Right atrium auricular region (tissue), 2 donors: ENCODE measurements at regions not wholly inside any gene's neighbourhood (a gene's known extent, or its start where the extent isn't known, plus 50 kb on each side); places are given as distances from the start of the nearest gene placed in this dataset.

Experiments used
- DNase-seq: peaks from one replicate; pipeline ENCODE4 v3.0.0-alpha.2; 2019; ENCODE audit warnings: low spot score
- H3K27ac ChIP-seq, 2 donors: fragments of 200-600 bp; sonication (generic); 1 replicate in 1 of 2; 2 replicates in 1 of 2; pipeline ENCODE4 v1.5.1; 2016 to 2019
- H3K27me3 ChIP-seq, 2 donors: fragments of 200-600 bp; sonication (generic); one replicate each; pipeline versions ENCODE4 v1.5.1 to v1.6.0; 2017 to 2019
- H3K36me3 ChIP-seq: fragments of 200-600 bp; sonication (generic); one replicate; pipeline ENCODE4 v1.5.1; 2016
- H3K4me1 ChIP-seq, 2 donors: fragments of 200-600 bp; sonication (generic); one replicate each; pipeline versions ENCODE4 v1.5.1 to v1.6.0; 2017 to 2019
- H3K4me3 ChIP-seq, 2 donors: fragments of 200-600 bp; sonication (generic); 1 replicate in 1 of 2; 2 replicates in 1 of 2; pipeline ENCODE4 v1.5.1; 2017 to 2019; ENCODE audit warnings: mild to moderate bottlenecking in 1 of 2, moderate library complexity in 1 of 2
- H3K9me3 ChIP-seq, 2 donors: fragments of 200-600 bp; sonication (generic); one replicate each; pipeline ENCODE4 v1.5.1; 2019
- TF ChIP-seq, protein P1 (sequence below), 2 donors: fragments of 200-600 bp; sonication (generic); IDR thresholded peaks; one replicate each; pipeline ENCODE4 v1.5.1; 2019; ENCODE audit warnings: antibody characterized with exemption in 2 of 2

DNA sequence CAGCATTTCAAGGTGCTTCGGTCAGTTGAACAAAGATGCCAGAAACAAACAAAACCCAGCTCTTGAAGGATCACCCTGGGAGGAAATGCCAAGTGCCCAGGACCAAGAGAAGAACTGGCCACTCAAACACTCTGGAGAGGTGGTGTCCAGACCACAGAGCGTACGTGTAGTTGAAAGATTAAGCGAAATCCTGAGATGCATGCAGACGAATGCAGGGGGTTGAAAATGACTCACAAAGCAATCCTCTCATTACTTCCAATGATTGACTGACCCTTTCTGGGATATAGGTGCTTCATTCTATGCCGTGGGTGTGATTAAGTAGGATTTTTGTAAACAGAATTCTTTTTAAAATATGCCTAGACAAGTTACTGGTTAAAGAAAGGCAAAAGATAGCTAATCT lies 71.5 kb upstream of the ATXN1 start:
- peaks cover 0 to 15% of the 10 kb centered on the region in 2 donors for H3K4me1 ChIP-seq
- no peaks in the 10 kb centered on the region for H3K27me3 ChIP-seq
- no peak overlapping the region for H3K27ac ChIP-seq
- H3K9me3 ChIP-seq: no peaks in the 10 kb centered on the region
- H3K36me3 ChIP-seq: no peaks in the 10 kb centered on the region
- H3K4me3 ChIP-seq: no peak overlapping the region
- DNase-seq: no peak
- TF ChIP-seq, protein P1, sequence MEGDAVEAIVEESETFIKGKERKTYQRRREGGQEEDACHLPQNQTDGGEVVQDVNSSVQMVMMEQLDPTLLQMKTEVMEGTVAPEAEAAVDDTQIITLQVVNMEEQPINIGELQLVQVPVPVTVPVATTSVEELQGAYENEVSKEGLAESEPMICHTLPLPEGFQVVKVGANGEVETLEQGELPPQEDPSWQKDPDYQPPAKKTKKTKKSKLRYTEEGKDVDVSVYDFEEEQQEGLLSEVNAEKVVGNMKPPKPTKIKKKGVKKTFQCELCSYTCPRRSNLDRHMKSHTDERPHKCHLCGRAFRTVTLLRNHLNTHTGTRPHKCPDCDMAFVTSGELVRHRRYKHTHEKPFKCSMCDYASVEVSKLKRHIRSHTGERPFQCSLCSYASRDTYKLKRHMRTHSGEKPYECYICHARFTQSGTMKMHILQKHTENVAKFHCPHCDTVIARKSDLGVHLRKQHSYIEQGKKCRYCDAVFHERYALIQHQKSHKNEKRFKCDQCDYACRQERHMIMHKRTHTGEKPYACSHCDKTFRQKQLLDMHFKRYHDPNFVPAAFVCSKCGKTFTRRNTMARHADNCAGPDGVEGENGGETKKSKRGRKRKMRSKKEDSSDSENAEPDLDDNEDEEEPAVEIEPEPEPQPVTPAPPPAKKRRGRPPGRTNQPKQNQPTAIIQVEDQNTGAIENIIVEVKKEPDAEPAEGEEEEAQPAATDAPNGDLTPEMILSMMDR (IDR thresholded peaks at IDR 0.05): no peak

DNA sequence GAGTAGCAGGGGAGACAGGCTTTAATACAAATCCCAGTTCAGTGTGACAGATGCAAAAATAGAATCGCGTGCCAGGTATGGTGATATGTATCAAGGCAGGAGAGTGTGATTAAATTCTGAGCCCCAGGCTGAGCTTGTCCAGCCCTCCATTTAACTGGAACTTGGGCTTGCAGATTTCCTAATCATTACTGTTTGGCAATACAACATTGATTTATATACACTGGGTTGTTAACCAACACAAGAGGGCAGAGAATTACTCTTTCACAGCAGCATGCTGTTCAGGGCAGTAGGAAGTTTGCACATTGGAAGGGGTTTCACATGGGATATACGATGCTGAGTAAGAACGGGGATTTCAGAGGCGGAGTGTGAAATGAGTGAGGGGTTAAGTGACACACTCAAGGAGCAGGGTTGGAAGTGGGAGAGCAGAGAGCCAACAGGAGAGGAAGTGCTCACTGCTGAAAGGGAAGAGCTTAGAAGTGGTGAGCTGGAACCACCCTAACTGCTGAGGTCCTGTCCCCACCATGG lies 70.8 kb upstream of the ATXN1 start:
- H3K4me3 ChIP-seq: no peak overlapping the region
- no peak for DNase-seq
- TF ChIP-seq, protein P1 (IDR thresholded peaks at IDR 0.05): no peak
- H3K9me3 ChIP-seq: no peaks in the 10 kb centered on the region
- H3K36me3 ChIP-seq: no peaks in the 10 kb centered on the region
- no peak overlapping the region for H3K27ac ChIP-seq
- peaks cover 0 to 14% of the 10 kb centered on the region in 2 donors for H3K4me1 ChIP-seq
- H3K27me3 ChIP-seq: no peaks in the 10 kb centered on the region

DNA sequence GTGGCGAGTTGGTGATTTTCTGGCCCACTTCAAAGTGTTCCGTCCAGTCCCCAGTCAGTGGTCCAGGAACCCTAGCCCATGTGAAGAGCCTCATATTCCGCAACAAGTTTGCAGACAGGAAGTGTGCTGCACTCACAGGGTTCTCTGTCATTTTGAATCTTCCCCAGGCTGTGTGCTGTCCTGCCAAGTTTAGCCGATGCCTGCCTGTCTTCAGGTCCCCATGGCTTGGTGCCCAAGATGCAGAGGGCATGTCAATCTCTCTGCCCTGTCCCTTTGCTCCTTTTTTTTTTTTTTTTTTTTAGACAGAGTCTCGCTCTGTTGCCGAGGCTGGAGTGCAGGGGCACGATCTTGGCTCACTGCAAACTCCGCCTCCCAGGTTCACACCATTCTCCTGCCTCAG lies 69.9 kb upstream of the ATXN1 start:
- no peak for DNase-seq
- Histone ChIP-seq H3K4me1 (peaks cover 0 to 6% of the 10 kb centered on the region in 2 donors), H3K9me3 (no peaks in the 10 kb centered on the region), H3K27ac (no peak overlapping the region), H3K4me3 (no peak overlapping the region), H3K36me3 (no peaks in the 10 kb centered on the region), H3K27me3 (no peaks in the 10 kb centered on the region)
- TF ChIP-seq, protein P1 (IDR thresholded peaks at IDR 0.05): no peak

DNA sequence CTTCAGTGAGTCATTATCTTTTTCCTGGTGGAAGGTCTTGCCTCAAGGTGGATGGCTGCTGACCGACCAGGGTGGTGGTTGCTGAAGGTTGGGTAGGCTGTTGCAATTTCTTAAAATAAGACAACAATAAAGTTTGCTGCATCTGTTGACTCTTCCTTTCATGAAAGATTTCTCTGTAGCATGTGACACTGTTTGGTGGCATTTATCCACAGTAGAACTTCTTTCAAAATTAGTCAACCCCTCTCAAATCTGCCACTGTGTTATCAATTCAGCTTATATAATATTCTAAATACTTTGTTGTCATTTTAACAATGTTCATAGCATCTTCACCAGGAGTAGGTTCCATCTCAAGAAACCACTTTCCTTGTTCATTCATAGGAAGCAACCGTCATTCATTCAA lies 66.8 kb upstream of the ATXN1 start:
- Histone ChIP-seq H3K4me3 (no peak overlapping the region), H3K9me3 (no peaks in the 10 kb centered on the region), H3K27me3 (no peaks in the 10 kb centered on the region), H3K4me1 (no peaks in the 10 kb centered on the region), H3K36me3 (no peaks in the 10 kb centered on the region), H3K27ac (no peak overlapping the region)
- TF ChIP-seq, protein P1 (IDR thresholded peaks at IDR 0.05): no peak
- no peak for DNase-seq

DNA sequence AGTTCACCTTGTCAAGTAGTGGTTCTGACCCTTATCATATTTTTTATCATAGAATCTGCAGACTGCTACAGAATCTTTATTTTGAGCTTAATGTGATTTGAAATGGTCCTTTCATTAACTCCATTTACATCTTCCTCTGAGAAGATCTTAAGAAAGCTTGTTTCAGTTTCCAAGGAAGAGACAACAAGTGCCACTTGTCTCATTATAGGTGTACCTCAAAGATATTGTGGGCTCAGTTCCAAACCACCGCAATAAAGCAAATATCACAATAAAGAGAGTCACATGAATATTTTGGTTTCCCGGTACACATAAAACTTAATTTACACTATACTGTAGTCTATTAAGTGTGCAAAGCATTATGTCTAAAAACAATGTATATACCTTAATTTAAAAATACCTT lies 66.4 kb upstream of the ATXN1 start:
- Histone ChIP-seq H3K27ac (no peak overlapping the region), H3K27me3 (no peaks in the 10 kb centered on the region), H3K9me3 (no peaks in the 10 kb centered on the region), H3K36me3 (no peaks in the 10 kb centered on the region), H3K4me3 (no peak overlapping the region), H3K4me1 (no peaks in the 10 kb centered on the region)
- TF ChIP-seq, protein P1 (IDR thresholded peaks at IDR 0.05): no peak
- no peak for DNase-seq

DNA sequence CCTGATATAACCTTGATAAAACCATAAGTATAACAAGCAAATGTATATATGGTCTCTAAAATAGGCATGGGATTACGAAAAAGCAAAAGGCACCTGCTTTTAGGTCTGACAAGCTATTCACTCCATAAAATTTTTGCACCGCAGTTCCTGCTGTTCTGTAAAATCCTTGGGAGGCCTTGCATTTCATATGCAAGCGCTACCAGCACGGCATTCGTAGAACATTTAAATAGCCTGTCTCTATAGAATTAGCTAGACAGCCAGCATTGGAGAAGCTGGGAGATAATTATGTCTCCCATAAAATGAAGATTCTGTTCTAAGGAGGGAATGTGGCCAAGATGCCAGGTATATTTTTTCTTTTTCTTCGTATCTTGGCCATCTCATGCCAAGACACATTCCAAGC lies 64.5 kb upstream of the ATXN1 start:
- H3K27me3 ChIP-seq: no peaks in the 10 kb centered on the region
- TF ChIP-seq, protein P1 (IDR thresholded peaks at IDR 0.05): no peak
- H3K4me3 ChIP-seq: no peak overlapping the region

More for the DNA sequence above, 64.5 kb upstream of the ATXN1 start:
- no peaks in the 10 kb centered on the region for H3K9me3 ChIP-seq
- no peak for DNase-seq
- no peaks in the 10 kb centered on the region for H3K4me1 ChIP-seq
- no peaks in the 10 kb centered on the region for H3K36me3 ChIP-seq
- no peak overlapping the region for H3K27ac ChIP-seq
